ENCODE measurements at regions not wholly inside any gene's neighbourhood (a gene's known extent, or its start where the extent isn't known, plus 50 kb on each side); places are given as distances from the start of the nearest gene placed in this dataset.

DNA sequence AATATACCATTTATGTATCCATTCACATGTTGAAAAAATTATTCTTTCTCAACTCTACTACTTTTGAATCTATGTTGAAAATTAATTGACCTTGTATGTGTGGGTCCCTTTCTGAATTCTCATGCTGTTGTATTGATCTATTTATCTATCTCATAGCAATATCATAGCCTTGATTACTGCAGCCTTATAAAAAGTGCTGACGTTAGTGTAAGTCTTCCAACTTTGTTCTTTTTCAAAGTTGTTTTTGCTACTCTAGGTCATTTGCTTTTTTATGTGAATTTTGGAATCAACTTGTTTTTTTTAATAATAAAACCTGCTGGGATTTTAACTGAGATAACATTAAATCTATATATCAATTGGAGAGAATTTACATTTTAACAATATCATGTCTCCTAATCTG lies 52.2 kb upstream of the PAX3 start:
- CTCF ChIA-PET = interaction anchor here (1.1 kb wide), 1 partner anchor 18 kb away, joined by 3 read pairs; no protein-coding TSS in a partner anchor
- intact Hi-C loops (cut with micrococcal nuclease; ENCODE audit: unreplicated experiment) = no loop called here
- H4K20me1 ChIP-seq (ENCODE audit: control insufficient read depth, insufficient read depth) = no peaks in the 10 kb centered on the region
- H3K27me3 ChIP-seq (replicated peaks in 1 of 2; ENCODE audit: control insufficient read depth in 2 of 2, insufficient read depth in 2 of 2, low read length in 1 of 2) = no peaks in the 10 kb centered on the region
- in situ Hi-C loops (cut with MboI) = no loop called here
- WGBS (ENCODE audit: insufficient coverage, insufficient replicate concordance, low lambda C conversion rate, missing lambda C conversion rate) = 0% methylated on average over 1 of the region's 1 CpG
- RAD21 ChIA-PET (ENCODE audit: unreplicated experiment) = no interaction called here
- no peaks in the 10 kb centered on the region for H3K79me2 ChIP-seq (ENCODE audit: control insufficient read depth, insufficient read depth, low read length)
- BruUV-seq (replicated peaks) = no TSS peak
- no peak for DNase-seq (ENCODE audit: low read depth, low spot score)
- no peak overlapping the region for H3K27ac ChIP-seq (ENCODE audit: control insufficient read depth, insufficient read depth)
- no peaks in the 10 kb centered on the region for H3K36me3 ChIP-seq (ENCODE audit: control insufficient read depth in 2 of 2, insufficient read depth in 2 of 2, low read length in 1 of 2)
- no peak for TF ChIP-seq HDAC6 (IDR thresholded peaks at IDR 0.05; ENCODE audit: unreplicated experiment)
- TF ChIP-seq STAT3 (IDR thresholded peaks at IDR 0.05; ENCODE audit: low read depth, low read length) = no peak
- no peak for TF ChIP-seq ASH2L (IDR thresholded peaks at IDR 0.05; ENCODE audit: borderline replicate concordance, low read depth)
- no peak for TF ChIP-seq E2F4 (IDR thresholded peaks at IDR 0.05; ENCODE audit: low read depth, low read length)
- no peak for TF ChIP-seq NR2F1 (conservative IDR thresholded peaks at IDR 0.05)
- H3K9me3 ChIP-seq (replicated peaks; ENCODE audit: control insufficient read depth, insufficient read depth, low read length) = no peaks in the 10 kb centered on the region; the same call in 2 of the 3 replicates
- no peak overlapping the region for H2AFZ ChIP-seq (ENCODE audit: control insufficient read depth, low read depth, low read length)
- SMC1A ChIA-PET (ENCODE audit: uncharacterized antibody, unreplicated experiment) = interaction anchor here (0.7 to 1.1 kb wide), 2 partner anchors 9 to 417 kb away, joined by 3 read pairs; no protein-coding TSS in a partner anchor
- ATAC-seq = no peak
- H3K4me2 ChIP-seq (ENCODE audit: control insufficient read depth, insufficient read depth) = no peak overlapping the region
- POLR2A ChIA-PET = no interaction called here
- H3K4me3 ChIP-seq = no peak overlapping the region
- no peak for FAIRE-seq
- H3K9ac ChIP-seq (ENCODE audit: control insufficient read depth, insufficient read depth, low read length) = no peak overlapping the region
- H3K4me1 ChIP-seq (ENCODE audit: control insufficient read depth, insufficient read depth, low read length) = no peaks in the 10 kb centered on the region

GRCh38 chr2:222352981-222353380 lies 54.2 kb upstream of the PAX3 start:
- ATAC-seq = no peak
- 28% methylated on average over 4 of the region's 4 CpGs for WGBS (ENCODE audit: insufficient coverage, insufficient replicate concordance, low lambda C conversion rate, missing lambda C conversion rate)
- FAIRE-seq = no peak
- ChIA-PET SMC1A (ENCODE audit: uncharacterized antibody, unreplicated experiment) (interaction anchor here (0.8 kb wide), 1 partner anchor 209 kb away, joined by 3 read pairs; no protein-coding TSS in a partner anchor), CTCF (interaction anchor here (1.1 kb wide), 1 partner anchor 16 kb away, joined by 5 read pairs; no protein-coding TSS in a partner anchor), RAD21 (ENCODE audit: unreplicated experiment) (no interaction called here), POLR2A (no interaction called here)
- H3K9me3 ChIP-seq (replicated peaks; ENCODE audit: control insufficient read depth, insufficient read depth, low read length) = no peaks in the 10 kb centered on the region; the same call in 2 of the 3 replicates
- no peaks in the 10 kb centered on the region for H3K36me3 ChIP-seq (ENCODE audit: control insufficient read depth in 2 of 2, insufficient read depth in 2 of 2, low read length in 1 of 2)
- H3K27me3 ChIP-seq (replicated peaks in 1 of 2; ENCODE audit: control insufficient read depth in 2 of 2, insufficient read depth in 2 of 2, low read length in 1 of 2) = peaks cover 0 to 3% of the 10 kb centered on the region in 2 experiments; a peak in 1 of 4 replicates
- intact Hi-C loops (cut with micrococcal nuclease; ENCODE audit: unreplicated experiment) = no loop called here
- H3K4me1 ChIP-seq (ENCODE audit: control insufficient read depth, insufficient read depth, low read length) = no peaks in the 10 kb centered on the region
- H3K27ac ChIP-seq (ENCODE audit: control insufficient read depth, insufficient read depth) = no peak overlapping the region
- no peak overlapping the region for H3K4me2 ChIP-seq (ENCODE audit: control insufficient read depth, insufficient read depth)
- H4K20me1 ChIP-seq (ENCODE audit: control insufficient read depth, insufficient read depth) = no peaks in the 10 kb centered on the region
- in situ Hi-C loops (cut with MboI) = no loop called here
- no peaks in the 10 kb centered on the region for H3K79me2 ChIP-seq (ENCODE audit: control insufficient read depth, insufficient read depth, low read length)
- H3K9ac ChIP-seq (ENCODE audit: control insufficient read depth, insufficient read depth, low read length) = no peak overlapping the region
- H2AFZ ChIP-seq (ENCODE audit: control insufficient read depth, low read depth, low read length) = no peak overlapping the region
- BruUV-seq (replicated peaks) = no TSS peak
- H3K4me3 ChIP-seq = no peak overlapping the region
- no peak for DNase-seq (ENCODE audit: low read depth, low spot score)
- TF ChIP-seq RELA (IDR thresholded peaks at IDR 0.05; ENCODE audit: borderline replicate concordance, partially characterized antibody) = no peak
- TF ChIP-seq CHD2 (IDR thresholded peaks at IDR 0.05; ENCODE audit: borderline replicate concordance, low read depth, low read length) = no peak
- TF ChIP-seq BCL11A (IDR thresholded peaks at IDR 0.05; ENCODE audit: low read depth, low read length) = no peak
- TF ChIP-seq, protein P1, sequence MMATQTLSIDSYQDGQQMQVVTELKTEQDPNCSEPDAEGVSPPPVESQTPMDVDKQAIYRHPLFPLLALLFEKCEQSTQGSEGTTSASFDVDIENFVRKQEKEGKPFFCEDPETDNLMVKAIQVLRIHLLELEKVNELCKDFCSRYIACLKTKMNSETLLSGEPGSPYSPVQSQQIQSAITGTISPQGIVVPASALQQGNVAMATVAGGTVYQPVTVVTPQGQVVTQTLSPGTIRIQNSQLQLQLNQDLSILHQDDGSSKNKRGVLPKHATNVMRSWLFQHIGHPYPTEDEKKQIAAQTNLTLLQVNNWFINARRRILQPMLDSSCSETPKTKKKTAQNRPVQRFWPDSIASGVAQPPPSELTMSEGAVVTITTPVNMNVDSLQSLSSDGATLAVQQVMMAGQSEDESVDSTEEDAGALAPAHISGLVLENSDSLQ (IDR thresholded peaks at IDR 0.05) = no peak
- no peak for TF ChIP-seq SREBF2 (IDR thresholded peaks at IDR 0.05; ENCODE audit: low read length)
- TF ChIP-seq, protein P2, sequence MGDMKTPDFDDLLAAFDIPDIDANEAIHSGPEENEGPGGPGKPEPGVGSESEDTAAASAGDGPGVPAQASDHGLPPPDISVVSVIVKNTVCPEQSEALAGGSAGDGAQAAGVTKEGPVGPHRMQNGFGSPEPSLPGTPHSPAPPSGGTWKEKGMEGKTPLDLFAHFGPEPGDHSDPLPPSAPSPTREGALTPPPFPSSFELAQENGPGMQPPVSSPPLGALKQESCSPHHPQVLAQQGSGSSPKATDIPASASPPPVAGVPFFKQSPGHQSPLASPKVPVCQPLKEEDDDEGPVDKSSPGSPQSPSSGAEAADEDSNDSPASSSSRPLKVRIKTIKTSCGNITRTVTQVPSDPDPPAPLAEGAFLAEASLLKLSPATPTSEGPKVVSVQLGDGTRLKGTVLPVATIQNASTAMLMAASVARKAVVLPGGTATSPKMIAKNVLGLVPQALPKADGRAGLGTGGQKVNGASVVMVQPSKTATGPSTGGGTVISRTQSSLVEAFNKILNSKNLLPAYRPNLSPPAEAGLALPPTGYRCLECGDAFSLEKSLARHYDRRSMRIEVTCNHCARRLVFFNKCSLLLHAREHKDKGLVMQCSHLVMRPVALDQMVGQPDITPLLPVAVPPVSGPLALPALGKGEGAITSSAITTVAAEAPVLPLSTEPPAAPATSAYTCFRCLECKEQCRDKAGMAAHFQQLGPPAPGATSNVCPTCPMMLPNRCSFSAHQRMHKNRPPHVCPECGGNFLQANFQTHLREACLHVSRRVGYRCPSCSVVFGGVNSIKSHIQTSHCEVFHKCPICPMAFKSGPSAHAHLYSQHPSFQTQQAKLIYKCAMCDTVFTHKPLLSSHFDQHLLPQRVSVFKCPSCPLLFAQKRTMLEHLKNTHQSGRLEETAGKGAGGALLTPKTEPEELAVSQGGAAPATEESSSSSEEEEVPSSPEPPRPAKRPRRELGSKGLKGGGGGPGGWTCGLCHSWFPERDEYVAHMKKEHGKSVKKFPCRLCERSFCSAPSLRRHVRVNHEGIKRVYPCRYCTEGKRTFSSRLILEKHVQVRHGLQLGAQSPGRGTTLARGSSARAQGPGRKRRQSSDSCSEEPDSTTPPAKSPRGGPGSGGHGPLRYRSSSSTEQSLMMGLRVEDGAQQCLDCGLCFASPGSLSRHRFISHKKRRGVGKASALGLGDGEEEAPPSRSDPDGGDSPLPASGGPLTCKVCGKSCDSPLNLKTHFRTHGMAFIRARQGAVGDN (IDR thresholded peaks at IDR 0.05) = no peak
